ENCODE measurements at regions not wholly inside any gene's neighbourhood (a gene's known extent, or its start where the extent isn't known, plus 50 kb on each side); places are given as distances from the start of the nearest gene placed in this dataset.

GRCh38 chr5:98130261-98131035 lies 643.0 kb upstream of the RGMB start:
- Histone ChIP-seq H3K27ac (ENCODE audit: low read length) (no peak overlapping the region), H3K9me3 (ENCODE audit: control insufficient read depth, insufficient read depth, low read depth, low read length) (no peaks in the 10 kb centered on the region), H3K4me1 (ENCODE audit: control insufficient read depth, insufficient read depth, low read length) (no peaks in the 10 kb centered on the region), H3K27me3 (ENCODE audit: control insufficient read depth, insufficient read depth, low read length) (no peaks in the 10 kb centered on the region), H3K4me3 (ENCODE audit: low read depth in 2 of 2, low read length in 2 of 2) (no peak overlapping the region), H3K36me3 (ENCODE audit: control insufficient read depth, insufficient read depth, low read length) (no peaks in the 10 kb centered on the region)
- ChIA-PET POLR2A (no interaction called here), CTCF (no interaction called here)
- TF ChIP-seq SIN3A (IDR thresholded peaks at IDR 0.05; ENCODE audit: borderline replicate concordance, insufficient read depth, low read depth, low read length) (no peak), TCF7L2 (IDR thresholded peaks at IDR 0.05; ENCODE audit: low read depth, low read length) (no peak), POLR2AphosphoS5 (IDR thresholded peaks at IDR 0.05; ENCODE audit: low read depth, low read length) (no peak), REST (IDR thresholded peaks at IDR 0.05; ENCODE audit: insufficient read depth in 1 of 2, low read depth in 2 of 2, low read length in 1 of 2) (no peak), CTCF (IDR thresholded peaks at IDR 0.05) (no peak)
- DNase-seq (ENCODE audit: low read depth, low spot score) (no peak), ATAC-seq (no peak)
- BruUV-seq (replicated peaks): no TSS peak
- intact Hi-C loops (cut with micrococcal nuclease; ENCODE audit: unreplicated experiment): no loop called here
- in situ Hi-C loops (cut with HindIII; ENCODE audit: low pct_unique_long_range_greater_than_20kb, low sequenced_read_pairs): no loop called here

GRCh38 chr5:98144116-98144515 lies 629.3 kb upstream of the RGMB start:
- ChIA-PET POLR2A (no interaction called here), CTCF (no interaction called here)
- no peaks in the 10 kb centered on the region for H3K4me1 ChIP-seq (ENCODE audit: control insufficient read depth, insufficient read depth, low read length)
- no TSS peak for BruUV-seq (replicated peaks)
- H3K27me3 ChIP-seq (ENCODE audit: control insufficient read depth, insufficient read depth, low read length): no peaks in the 10 kb centered on the region
- DNase-seq (ENCODE audit: low read depth, low spot score): no peak
- no peak for TF ChIP-seq REST (IDR thresholded peaks at IDR 0.05; ENCODE audit: insufficient read depth in 1 of 2, low read depth in 2 of 2, low read length in 1 of 2)
- TF ChIP-seq CTCF (IDR thresholded peaks at IDR 0.05): no peak
- no peak for TF ChIP-seq TCF7L2 (IDR thresholded peaks at IDR 0.05; ENCODE audit: low read depth, low read length)
- no peak for TF ChIP-seq SIN3A (IDR thresholded peaks at IDR 0.05; ENCODE audit: borderline replicate concordance, insufficient read depth, low read depth, low read length)
- TF ChIP-seq POLR2AphosphoS5 (IDR thresholded peaks at IDR 0.05; ENCODE audit: low read depth, low read length): no peak
- no peak overlapping the region for H3K27ac ChIP-seq (ENCODE audit: low read length)
- ATAC-seq: no peak
- no peaks in the 10 kb centered on the region for H3K36me3 ChIP-seq (ENCODE audit: control insufficient read depth, insufficient read depth, low read length)
- intact Hi-C loops (cut with micrococcal nuclease; ENCODE audit: unreplicated experiment): no loop called here
- no peaks in the 10 kb centered on the region for H3K9me3 ChIP-seq (ENCODE audit: control insufficient read depth, insufficient read depth, low read depth, low read length)
- H3K4me3 ChIP-seq (ENCODE audit: low read depth in 2 of 2, low read length in 2 of 2): no peak overlapping the region
- in situ Hi-C loops (cut with HindIII; ENCODE audit: low pct_unique_long_range_greater_than_20kb, low sequenced_read_pairs): no loop called here
